CD4-positive, alpha-beta T cell treated with Interleukin-4 for 1 hour (primary cell): ENCODE measurements at regions not wholly inside any gene's neighbourhood (a gene's known extent, or its start where the extent isn't known, plus 50 kb on each side); places are given as distances from the start of the nearest gene placed in this dataset.
"Not testable (repeated sequence)": the region's sequence is repeated elsewhere in the genome, so short reads cannot be mapped to it uniquely, and the experiment has no call there.

ENCODE experiments used
- DNase-seq, 2 donors: peaks; one replicate each; pipeline ENCODE4 v3.0.0-alpha.2; 2020 to 2022

GRCh38 chr13:23044906-23045305 is 135.9 kb upstream of the SGCG start:
- DNase-seq: no peak

DNA sequence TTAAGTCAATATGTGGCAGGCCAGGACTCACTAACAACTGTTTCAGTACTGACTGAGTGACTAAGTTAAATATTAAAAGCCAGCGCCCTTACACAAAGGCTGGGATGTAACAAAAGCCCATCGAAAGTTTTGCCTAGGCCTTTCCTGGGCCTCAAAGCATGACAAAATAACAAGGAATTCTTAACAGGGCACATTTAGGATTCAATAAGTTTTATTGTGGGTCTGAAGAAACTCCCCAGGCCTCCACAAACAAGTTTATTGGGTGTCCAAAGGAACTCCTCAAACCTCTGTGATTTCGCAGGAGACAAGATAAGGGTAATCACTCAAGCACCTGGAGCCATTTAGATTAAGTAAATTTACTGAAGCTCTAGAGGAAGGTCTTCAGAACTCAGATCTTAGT is 130.7 kb upstream of the SGCG start:
- DNase-seq: no peak

DNA sequence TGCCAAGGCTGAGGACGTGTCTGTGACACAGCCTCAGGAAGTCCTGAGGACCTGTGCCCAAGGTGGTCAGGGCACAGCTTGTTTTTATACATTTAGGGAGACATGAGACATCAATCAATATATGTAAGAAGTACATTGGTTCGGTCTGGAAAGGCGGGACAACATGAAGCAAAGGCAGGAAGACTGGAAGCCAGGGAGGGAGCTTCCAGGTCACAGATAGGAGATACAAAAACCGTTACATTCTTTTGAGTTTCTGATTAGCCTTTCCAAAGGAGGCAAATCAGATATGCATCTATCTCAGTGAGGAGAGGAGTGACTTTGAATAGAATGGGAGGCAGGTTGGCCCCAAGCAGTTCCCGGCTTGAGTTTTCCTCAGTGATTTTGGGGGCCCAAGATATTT is 127.1 kb upstream of the SGCG start:
- not testable (repeated sequence) for DNase-seq

DNA sequence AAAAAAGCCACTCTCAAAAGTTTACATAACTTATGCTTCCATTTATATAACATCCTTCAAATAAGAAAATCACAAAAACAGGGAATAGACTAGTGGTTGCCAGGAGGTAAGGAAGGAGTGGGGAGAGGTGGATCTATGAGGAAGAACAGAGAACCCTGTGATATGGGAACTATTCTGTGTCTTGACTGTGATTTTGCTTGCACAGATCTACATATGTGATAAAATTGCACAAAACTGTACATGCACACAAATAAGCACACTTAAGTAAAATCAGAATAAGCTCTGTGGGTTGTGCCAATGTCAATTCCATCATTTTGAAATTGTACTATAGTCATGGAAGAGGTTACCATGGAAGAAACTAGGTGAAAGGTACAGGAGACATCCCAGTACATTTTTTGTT is 121.6 kb upstream of the SGCG start:
- DNase-seq: no peak

- no peak for DNase-seq
These were observed 119.8 kb upstream of the SGCG start for GRCh38 chr13:23060959-23061358.

- no peak for DNase-seq
These were observed 113.7 kb upstream of the SGCG start for GRCh38 chr13:23067129-23067528.

- DNase-seq: no peak
These were observed 111.2 kb upstream of the SGCG start for GRCh38 chr13:23069566-23069965.

GRCh38 chr13:23074075-23074828 is 106.5 kb upstream of the SGCG start:
- DNase-seq: no peak

- DNase-seq: no peak
These were observed 99.6 kb upstream of the SGCG start for GRCh38 chr13:23081220-23081619.

DNA sequence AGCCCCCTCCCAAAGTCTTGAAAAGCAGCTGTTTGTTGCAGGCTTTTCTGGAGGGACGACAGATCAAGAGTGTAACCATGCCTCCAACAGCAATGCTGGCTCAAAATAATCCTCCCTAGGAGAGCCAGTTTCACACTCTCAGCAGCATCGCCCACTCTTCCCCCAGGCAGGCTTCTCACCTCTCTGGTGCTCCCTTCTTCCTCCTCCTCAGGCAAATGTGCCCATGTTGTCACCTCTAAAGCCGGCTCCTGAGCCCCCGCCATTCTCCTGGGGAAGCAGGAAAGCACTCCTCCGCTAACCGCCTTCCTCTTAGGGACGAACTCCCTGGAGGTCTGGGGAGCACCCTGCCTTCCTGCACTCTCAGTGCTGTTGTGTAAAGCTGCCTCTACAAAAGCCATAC is 98.9 kb upstream of the SGCG start:
- DNase-seq: no peak

DNA sequence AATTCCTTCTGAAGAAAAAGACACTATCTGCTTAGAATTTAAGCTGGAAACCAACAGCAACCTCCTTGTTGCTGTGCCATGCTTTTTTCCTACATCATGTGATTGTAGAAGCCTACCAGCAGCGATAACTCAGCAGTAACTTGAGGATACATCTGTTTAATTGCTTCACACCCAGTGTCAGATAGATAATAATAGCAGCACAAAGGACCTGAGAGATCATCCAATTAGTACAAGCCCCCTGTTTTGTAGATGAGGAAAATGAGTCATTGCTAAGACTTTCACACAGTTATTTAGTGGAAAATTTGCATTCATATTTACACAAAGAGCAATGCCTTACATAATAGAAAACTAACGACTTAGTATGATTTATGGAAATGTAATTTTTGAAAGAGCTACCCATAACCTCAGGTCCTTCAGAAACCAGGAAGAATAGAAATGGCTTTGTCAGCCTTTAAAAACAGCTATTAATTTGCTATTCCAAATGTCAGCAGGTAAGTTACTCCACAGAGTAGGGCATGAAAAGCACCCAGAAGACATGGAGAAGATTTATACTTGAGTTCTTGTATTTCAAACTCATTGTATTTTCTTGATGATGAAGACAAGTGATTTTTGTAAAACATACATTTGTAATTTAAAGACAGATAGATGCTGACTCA is 93.7 kb upstream of the SGCG start:
- no peak for DNase-seq

DNA sequence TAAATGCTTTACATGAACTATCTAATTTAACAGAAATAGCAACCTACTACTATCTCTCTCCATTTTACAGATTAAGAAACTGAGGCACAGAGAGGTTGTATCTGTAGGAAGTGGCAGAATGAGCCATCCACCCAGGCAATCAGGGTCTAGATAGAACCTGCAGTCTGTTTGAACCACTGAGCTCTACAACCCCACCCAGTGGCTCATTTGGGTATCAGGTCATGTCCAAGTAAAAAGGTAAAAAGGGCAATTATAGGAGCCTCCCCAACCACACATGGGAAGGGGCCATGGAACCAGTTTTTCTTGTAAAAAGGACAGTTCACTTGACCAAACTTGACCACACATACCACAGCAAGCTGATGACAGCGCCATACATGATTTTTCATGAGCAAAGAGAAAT is 92.9 kb upstream of the SGCG start:
- peak in 1 of 2 donors; percentile 5 for DNase-seq

- DNase-seq: no peak
These were observed 82.4 kb upstream of the SGCG start for GRCh38 chr13:23098161-23098907.

DNA sequence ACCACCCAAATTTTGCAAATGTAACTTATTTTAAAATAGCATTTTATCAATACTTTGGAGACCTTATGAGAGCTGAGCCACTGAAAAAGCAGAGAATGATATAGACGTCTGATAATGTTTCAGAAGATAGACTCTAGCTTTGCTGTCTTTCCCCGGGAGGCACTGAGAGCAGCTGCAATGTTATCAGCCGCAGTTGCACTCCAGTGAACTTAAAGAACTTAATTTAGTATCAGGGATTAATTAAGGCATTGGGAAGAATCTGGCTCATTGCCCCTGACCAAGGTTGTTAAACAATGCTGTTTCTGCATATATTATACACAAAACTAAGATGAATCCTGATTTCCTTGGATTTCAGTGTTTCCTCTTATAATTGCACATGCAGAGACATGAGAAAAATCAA is 75.7 kb upstream of the SGCG start:
- DNase-seq: no peak

DNA sequence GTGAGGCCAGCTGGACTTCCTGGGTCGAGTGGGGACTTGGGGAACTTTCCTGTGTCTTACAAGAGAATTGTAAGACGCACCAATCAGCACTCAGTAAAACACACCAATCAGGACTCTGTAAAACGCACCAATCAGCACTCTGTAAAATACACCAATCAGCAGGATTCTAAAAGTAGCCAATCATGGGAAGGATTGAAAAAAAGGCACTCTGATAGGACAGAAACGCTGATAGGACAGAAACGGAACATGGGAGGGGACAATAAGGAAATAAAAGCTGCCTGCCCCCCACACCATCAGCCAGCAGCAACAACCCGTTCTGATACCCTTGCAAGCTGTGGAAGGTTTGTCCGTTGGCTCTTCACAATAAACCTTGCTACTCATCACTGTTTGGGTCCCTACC is 73.1 kb upstream of the SGCG start:
- no peak for DNase-seq

DNA sequence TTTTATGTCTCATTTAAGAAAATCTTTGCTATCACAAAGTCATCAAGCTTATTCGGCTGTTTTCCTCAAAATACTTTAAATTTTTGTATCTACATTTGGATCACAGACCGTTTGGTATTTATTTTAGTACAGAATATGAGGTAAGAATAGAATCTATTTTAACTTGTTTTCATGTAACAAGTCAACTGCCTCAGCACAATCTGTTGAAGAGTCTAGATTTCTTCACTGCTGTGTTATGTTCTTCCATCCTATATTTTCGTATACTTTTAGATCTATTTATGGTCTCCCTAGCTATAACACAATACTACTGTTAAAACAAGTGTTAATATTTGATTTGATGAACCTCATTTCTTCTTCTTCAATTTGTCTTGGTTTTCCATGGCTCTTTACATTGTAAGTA is 61.6 kb upstream of the SGCG start:
- no peak for DNase-seq

DNA sequence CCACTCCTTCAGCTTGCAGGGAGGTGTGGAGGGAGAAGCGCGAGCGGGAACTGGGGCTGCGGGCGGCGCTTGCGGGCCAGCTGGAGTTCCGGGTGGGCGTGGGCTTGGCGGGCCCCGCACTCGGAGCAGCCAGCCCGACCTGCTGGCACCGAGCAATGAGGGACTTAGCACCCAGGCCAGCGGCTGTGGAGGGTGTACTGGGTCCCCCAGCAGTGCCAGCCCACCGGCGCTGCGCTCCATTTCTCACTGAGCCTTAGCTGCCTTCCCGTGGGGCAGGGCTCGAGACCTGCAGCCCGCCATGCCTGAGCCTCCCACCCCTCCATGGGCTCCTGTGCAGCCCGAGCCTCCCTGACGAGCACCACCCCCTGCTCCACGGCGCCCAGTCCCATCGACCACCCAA is 53.2 kb upstream of the SGCG start:
- DNase-seq: not testable (repeated sequence)

GRCh38 chr13:23129331-23129730 is 51.4 kb upstream of the SGCG start:
- DNase-seq: no peak
